ENCODE measurements at regions not wholly inside any gene's neighbourhood (a gene's known extent, or its start where the extent isn't known, plus 50 kb on each side); places are given as distances from the start of the nearest gene placed in this dataset.

- H2BK5ac ChIP-seq (ENCODE audit: low read length): no peak overlapping the region
- no peaks in the 10 kb centered on the region for H3K36me3 ChIP-seq (ENCODE audit: control insufficient read depth, insufficient read depth, low read length)
- no peaks in the 10 kb centered on the region for H3K79me1 ChIP-seq (ENCODE audit: low read length)
- H3K9ac ChIP-seq (ENCODE audit: low read length): no peak overlapping the region
- no peak overlapping the region for H4K5ac ChIP-seq (ENCODE audit: low read length)
- no CpG with 5 or more reads among the region's 1 CpG for WGBS (ENCODE audit: extremely low coverage, insufficient coverage, low lambda C conversion rate)
- no peak overlapping the region for H3K27ac ChIP-seq (ENCODE audit: low read depth, low read length)
- no peaks in the 10 kb centered on the region for H3K79me2 ChIP-seq (ENCODE audit: control insufficient read depth, insufficient read depth, low read length)
- no peak overlapping the region for H3K23ac ChIP-seq (ENCODE audit: low read length)
- no peaks in the 10 kb centered on the region for H3K4me1 ChIP-seq (ENCODE audit: control insufficient read depth, low read depth, low read length)
- H3K27me3 ChIP-seq (ENCODE audit: insufficient read depth, low read length, poor library complexity): no peaks in the 10 kb centered on the region
- no peak overlapping the region for H3K56ac ChIP-seq (ENCODE audit: low read length)
- DNase-seq: no peak
- no peak overlapping the region for H3K4ac ChIP-seq (ENCODE audit: low read depth, low read length)
- H4K8ac ChIP-seq (ENCODE audit: low read depth, low read length): no peak overlapping the region
- no peak overlapping the region for H2BK15ac ChIP-seq (replicated peaks; ENCODE audit: low read depth)
- H3K4me2 ChIP-seq (ENCODE audit: low read length): no peak overlapping the region
- no peak overlapping the region for H3K18ac ChIP-seq (ENCODE audit: low read length)
- no peak overlapping the region for H3K4me3 ChIP-seq (ENCODE audit: low read length)
- no peak overlapping the region for H2BK120ac ChIP-seq (ENCODE audit: low read depth, low read length)
- no peak overlapping the region for H2AK5ac ChIP-seq (ENCODE audit: low read length)
These were observed 439.9 kb upstream of the RBMS3 start for GRCh38 chr3:28840976-28841376.

DNA sequence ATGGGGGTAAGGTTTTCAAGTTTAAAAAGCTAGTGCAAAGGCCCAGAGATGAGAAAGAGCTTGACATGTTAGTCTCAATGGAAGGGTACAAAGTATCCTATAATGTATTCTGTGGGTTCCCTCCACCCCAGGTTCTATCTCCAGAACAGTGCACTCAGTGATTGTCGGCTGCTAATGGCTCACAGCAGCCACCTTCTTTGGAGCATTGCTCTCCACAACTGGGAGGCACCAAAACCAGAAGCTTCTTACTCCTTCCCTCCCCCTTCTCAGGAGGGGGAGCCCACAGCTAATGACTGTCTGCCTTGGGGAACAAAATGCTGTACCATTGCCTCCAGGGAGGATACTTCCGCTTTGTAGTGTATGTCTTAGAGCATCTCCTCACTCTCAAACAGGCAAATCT, 439.4 kb upstream of the RBMS3 start:
- no peak for DNase-seq
- no peak overlapping the region for H2BK15ac ChIP-seq (replicated peaks; ENCODE audit: low read depth)
- no peak overlapping the region for H3K18ac ChIP-seq (ENCODE audit: low read length)
- no peaks in the 10 kb centered on the region for H3K79me2 ChIP-seq (ENCODE audit: control insufficient read depth, insufficient read depth, low read length)
- no peak overlapping the region for H3K4me3 ChIP-seq (ENCODE audit: low read length)
- no CpG with 5 or more reads among the region's 2 CpGs for WGBS (ENCODE audit: extremely low coverage, insufficient coverage, low lambda C conversion rate)
- no peak overlapping the region for H4K8ac ChIP-seq (ENCODE audit: low read depth, low read length)
- H3K9ac ChIP-seq (ENCODE audit: low read length): no peak overlapping the region
- H3K36me3 ChIP-seq (ENCODE audit: control insufficient read depth, insufficient read depth, low read length): no peaks in the 10 kb centered on the region
- H3K4ac ChIP-seq (ENCODE audit: low read depth, low read length): no peak overlapping the region
- H3K56ac ChIP-seq (ENCODE audit: low read length): no peak overlapping the region
- no peaks in the 10 kb centered on the region for H3K4me1 ChIP-seq (ENCODE audit: control insufficient read depth, low read depth, low read length)
- H3K79me1 ChIP-seq (ENCODE audit: low read length): no peaks in the 10 kb centered on the region
- no peak overlapping the region for H2AK5ac ChIP-seq (ENCODE audit: low read length)
- no peak overlapping the region for H2BK5ac ChIP-seq (ENCODE audit: low read length)
- no peak overlapping the region for H3K23ac ChIP-seq (ENCODE audit: low read length)
- no peak overlapping the region for H2BK120ac ChIP-seq (ENCODE audit: low read depth, low read length)
- no peak overlapping the region for H3K4me2 ChIP-seq (ENCODE audit: low read length)
- no peaks in the 10 kb centered on the region for H3K27me3 ChIP-seq (ENCODE audit: insufficient read depth, low read length, poor library complexity)
- no peak overlapping the region for H3K27ac ChIP-seq (ENCODE audit: low read depth, low read length)
- no peak overlapping the region for H4K5ac ChIP-seq (ENCODE audit: low read length)

GRCh38 chr3:28844298-28845005, 436.4 kb upstream of the RBMS3 start:
- Histone ChIP-seq H3K27ac (ENCODE audit: low read depth, low read length) (no peak overlapping the region), H3K79me1 (ENCODE audit: low read length) (no peaks in the 10 kb centered on the region), H2AK5ac (ENCODE audit: low read length) (no peak overlapping the region), H3K4me3 (ENCODE audit: low read length) (no peak overlapping the region), H3K4me1 (ENCODE audit: control insufficient read depth, low read depth, low read length) (no peaks in the 10 kb centered on the region), H3K36me3 (ENCODE audit: control insufficient read depth, insufficient read depth, low read length) (no peaks in the 10 kb centered on the region), H3K4me2 (ENCODE audit: low read length) (no peak overlapping the region), H3K79me2 (ENCODE audit: control insufficient read depth, insufficient read depth, low read length) (no peaks in the 10 kb centered on the region), H3K18ac (ENCODE audit: low read length) (no peak overlapping the region), H2BK5ac (ENCODE audit: low read length) (no peak overlapping the region), H2BK15ac (replicated peaks; ENCODE audit: low read depth) (no peak overlapping the region), H3K9ac (ENCODE audit: low read length) (no peak overlapping the region), H4K8ac (ENCODE audit: low read depth, low read length) (no peak overlapping the region), H3K4ac (ENCODE audit: low read depth, low read length) (no peak overlapping the region), H3K27me3 (ENCODE audit: insufficient read depth, low read length, poor library complexity) (no peaks in the 10 kb centered on the region), H4K5ac (ENCODE audit: low read length) (no peak overlapping the region), H3K23ac (ENCODE audit: low read length) (no peak overlapping the region), H2BK120ac (ENCODE audit: low read depth, low read length) (no peak overlapping the region), H3K56ac (ENCODE audit: low read length) (no peak overlapping the region)
- DNase-seq: no peak
- no CpG with 5 or more reads among the region's 12 CpGs for WGBS (ENCODE audit: extremely low coverage, insufficient coverage, low lambda C conversion rate)

DNA sequence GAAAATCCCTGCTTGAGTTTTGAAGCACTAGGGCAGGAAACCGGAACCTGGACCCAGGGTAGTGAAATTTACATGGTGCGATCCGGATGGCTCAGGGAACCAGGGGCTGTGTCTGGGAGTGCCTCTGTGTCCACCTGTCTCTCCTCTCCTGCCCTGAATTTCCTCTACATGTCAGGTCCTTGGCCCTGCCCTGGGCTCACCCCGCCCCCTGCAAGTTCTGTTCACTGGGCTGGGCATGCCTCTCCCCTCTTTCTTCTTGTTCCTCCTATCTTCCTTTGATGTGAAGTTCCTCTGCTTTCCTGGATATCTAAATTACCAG, 435.9 kb upstream of the RBMS3 start:
- Histone ChIP-seq H3K56ac (ENCODE audit: low read length) (no peak overlapping the region), H3K4ac (ENCODE audit: low read depth, low read length) (no peak overlapping the region), H2BK5ac (ENCODE audit: low read length) (no peak overlapping the region), H3K27me3 (ENCODE audit: insufficient read depth, low read length, poor library complexity) (no peaks in the 10 kb centered on the region), H2BK120ac (ENCODE audit: low read depth, low read length) (no peak overlapping the region), H3K9ac (ENCODE audit: low read length) (no peak overlapping the region), H3K4me1 (ENCODE audit: control insufficient read depth, low read depth, low read length) (no peaks in the 10 kb centered on the region), H3K36me3 (ENCODE audit: control insufficient read depth, insufficient read depth, low read length) (no peaks in the 10 kb centered on the region), H3K27ac (ENCODE audit: low read depth, low read length) (no peak overlapping the region), H3K4me3 (ENCODE audit: low read length) (no peak overlapping the region), H3K79me2 (ENCODE audit: control insufficient read depth, insufficient read depth, low read length) (no peaks in the 10 kb centered on the region), H4K5ac (ENCODE audit: low read length) (no peak overlapping the region), H3K79me1 (ENCODE audit: low read length) (no peaks in the 10 kb centered on the region), H3K18ac (ENCODE audit: low read length) (no peak overlapping the region), H2BK15ac (replicated peaks; ENCODE audit: low read depth) (no peak overlapping the region), H3K23ac (ENCODE audit: low read length) (no peak overlapping the region), H3K4me2 (ENCODE audit: low read length) (no peak overlapping the region), H2AK5ac (ENCODE audit: low read length) (no peak overlapping the region), H4K8ac (ENCODE audit: low read depth, low read length) (no peak overlapping the region)
- no CpG with 5 or more reads among the region's 4 CpGs for WGBS (ENCODE audit: extremely low coverage, insufficient coverage, low lambda C conversion rate)
- no peak for DNase-seq

- H3K4me2 ChIP-seq (ENCODE audit: low read length): no peak overlapping the region
- H2AK5ac ChIP-seq (ENCODE audit: low read length): no peak overlapping the region
- H3K27me3 ChIP-seq (ENCODE audit: insufficient read depth, low read length, poor library complexity): no peaks in the 10 kb centered on the region
- no peaks in the 10 kb centered on the region for H3K4me1 ChIP-seq (ENCODE audit: control insufficient read depth, low read depth, low read length)
- H3K36me3 ChIP-seq (ENCODE audit: control insufficient read depth, insufficient read depth, low read length): no peaks in the 10 kb centered on the region
- no peak overlapping the region for H3K27ac ChIP-seq (ENCODE audit: low read depth, low read length)
- H3K18ac ChIP-seq (ENCODE audit: low read length): no peak overlapping the region
- H3K4me3 ChIP-seq (ENCODE audit: low read length): no peak overlapping the region
- H3K79me2 ChIP-seq (ENCODE audit: control insufficient read depth, insufficient read depth, low read length): no peaks in the 10 kb centered on the region
- H3K56ac ChIP-seq (ENCODE audit: low read length): no peak overlapping the region
- WGBS (ENCODE audit: extremely low coverage, insufficient coverage, low lambda C conversion rate): no CpG with 5 or more reads among the region's 14 CpGs
- H2BK15ac ChIP-seq (replicated peaks; ENCODE audit: low read depth): no peak overlapping the region
- no peak overlapping the region for H3K4ac ChIP-seq (ENCODE audit: low read depth, low read length)
- no peak overlapping the region for H3K23ac ChIP-seq (ENCODE audit: low read length)
- H4K5ac ChIP-seq (ENCODE audit: low read length): no peak overlapping the region
- no peak overlapping the region for H2BK5ac ChIP-seq (ENCODE audit: low read length)
- DNase-seq: peak; percentile 28
- H3K79me1 ChIP-seq (ENCODE audit: low read length): no peaks in the 10 kb centered on the region
- H3K9ac ChIP-seq (ENCODE audit: low read length): no peak overlapping the region
- no peak overlapping the region for H2BK120ac ChIP-seq (ENCODE audit: low read depth, low read length)
- H4K8ac ChIP-seq (ENCODE audit: low read depth, low read length): no peak overlapping the region
These were observed 433.8 kb upstream of the RBMS3 start for GRCh38 chr3:28846971-28847478.

DNA sequence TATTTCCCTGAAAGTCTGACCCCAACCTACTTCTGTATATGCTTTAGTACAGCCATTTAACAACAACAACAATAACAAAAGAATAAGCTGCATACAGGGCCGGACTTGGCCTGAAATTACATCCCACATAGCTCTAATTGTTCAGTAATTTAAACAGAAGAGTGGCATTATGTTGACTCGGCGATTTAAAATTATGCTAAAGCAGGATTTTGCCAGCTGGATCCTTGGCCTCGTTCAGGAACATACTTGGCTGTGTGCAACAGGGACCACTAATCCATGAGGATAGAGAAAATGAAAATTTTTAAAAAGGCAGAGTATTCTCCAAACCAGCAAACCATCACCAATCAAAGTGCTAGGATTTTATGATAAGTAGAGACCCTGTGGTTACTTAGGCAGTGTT, 433.1 kb upstream of the RBMS3 start:
- Histone ChIP-seq H3K18ac (ENCODE audit: low read length) (no peak overlapping the region), H4K5ac (ENCODE audit: low read length) (no peak overlapping the region), H3K4me3 (ENCODE audit: low read length) (no peak overlapping the region), H2AK5ac (ENCODE audit: low read length) (no peak overlapping the region), H3K36me3 (ENCODE audit: control insufficient read depth, insufficient read depth, low read length) (no peaks in the 10 kb centered on the region), H2BK5ac (ENCODE audit: low read length) (no peak overlapping the region), H3K9ac (ENCODE audit: low read length) (no peak overlapping the region), H3K4me2 (ENCODE audit: low read length) (no peak overlapping the region), H3K27ac (ENCODE audit: low read depth, low read length) (no peak overlapping the region), H2BK120ac (ENCODE audit: low read depth, low read length) (no peak overlapping the region), H3K79me2 (ENCODE audit: control insufficient read depth, insufficient read depth, low read length) (no peaks in the 10 kb centered on the region), H3K23ac (ENCODE audit: low read length) (no peak overlapping the region), H2BK15ac (replicated peaks; ENCODE audit: low read depth) (no peak overlapping the region), H4K8ac (ENCODE audit: low read depth, low read length) (no peak overlapping the region), H3K56ac (ENCODE audit: low read length) (no peak overlapping the region), H3K4me1 (ENCODE audit: control insufficient read depth, low read depth, low read length) (no peaks in the 10 kb centered on the region), H3K4ac (ENCODE audit: low read depth, low read length) (no peak overlapping the region), H3K27me3 (ENCODE audit: insufficient read depth, low read length, poor library complexity) (no peaks in the 10 kb centered on the region), H3K79me1 (ENCODE audit: low read length) (no peaks in the 10 kb centered on the region)
- DNase-seq: no peak
- whole genome bisulfite sequencing (ENCODE audit: extremely low coverage, insufficient coverage, low lambda C conversion rate): no CpG with 5 or more reads among the region's 4 CpGs

All from mesendoderm (in vitro differentiated cells).